ENCODE measurements at regions not wholly inside any gene's neighbourhood (a gene's known extent, or its start where the extent isn't known, plus 50 kb on each side); places are given as distances from the start of the nearest gene placed in this dataset.

DNA sequence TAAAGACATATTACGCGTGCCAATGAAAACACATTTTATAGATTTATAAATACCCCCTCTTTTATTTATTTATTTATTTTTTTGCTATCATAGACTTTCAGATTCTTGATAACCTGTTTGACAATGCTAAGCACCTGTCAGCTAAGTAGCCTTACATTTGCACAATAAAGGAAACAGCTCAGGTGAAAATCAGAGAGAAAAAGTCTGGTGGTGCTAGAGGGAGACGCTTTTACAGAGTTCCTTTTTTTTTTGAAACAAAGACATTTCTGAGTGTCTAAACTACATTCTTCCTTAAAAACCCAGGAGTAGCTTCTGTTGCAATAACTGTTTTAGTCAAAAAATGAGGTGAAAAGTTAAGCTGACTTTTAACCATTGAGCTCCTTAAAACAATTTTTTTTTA, 1611.6 kb downstream of the NCAM2 start:
- no peak overlapping the region for H3K4me2 ChIP-seq
- H3F3A ChIP-seq (ENCODE audit: insufficient read depth, low read depth), result no peaks in the 10 kb centered on the region
- H3K36me3 ChIP-seq (ENCODE audit: low read depth), result no peaks in the 10 kb centered on the region
- H3K4me1 ChIP-seq (replicated peaks; ENCODE audit: insufficient read depth), result no peaks in the 10 kb centered on the region
- no peak overlapping the region for H3K4me3 ChIP-seq
- no peaks in the 10 kb centered on the region for H4K20me1 ChIP-seq (ENCODE audit: insufficient read depth)
- no peaks in the 10 kb centered on the region for H3K9me2 ChIP-seq (ENCODE audit: insufficient read depth)
- ChIA-PET POLR2A (ENCODE audit: unreplicated experiment) (no interaction called here), CTCF (no interaction called here)
- no peak overlapping the region for H3K27ac ChIP-seq
- intact Hi-C loops (cut with micrococcal nuclease; ENCODE audit: unreplicated experiment), result no loop called here
- no peak overlapping the region for H2AFZ ChIP-seq
- no peaks in the 10 kb centered on the region for H3K79me2 ChIP-seq (ENCODE audit: low read depth)
- BruUV-seq (replicated peaks), result no TSS peak
- H3K27me3 ChIP-seq (ENCODE audit: insufficient read depth, low read depth), result no peaks in the 10 kb centered on the region
- TF ChIP-seq EZH2 (IDR thresholded peaks at IDR 0.05; ENCODE audit: low read depth), result no peak
- TF ChIP-seq, protein P1, sequence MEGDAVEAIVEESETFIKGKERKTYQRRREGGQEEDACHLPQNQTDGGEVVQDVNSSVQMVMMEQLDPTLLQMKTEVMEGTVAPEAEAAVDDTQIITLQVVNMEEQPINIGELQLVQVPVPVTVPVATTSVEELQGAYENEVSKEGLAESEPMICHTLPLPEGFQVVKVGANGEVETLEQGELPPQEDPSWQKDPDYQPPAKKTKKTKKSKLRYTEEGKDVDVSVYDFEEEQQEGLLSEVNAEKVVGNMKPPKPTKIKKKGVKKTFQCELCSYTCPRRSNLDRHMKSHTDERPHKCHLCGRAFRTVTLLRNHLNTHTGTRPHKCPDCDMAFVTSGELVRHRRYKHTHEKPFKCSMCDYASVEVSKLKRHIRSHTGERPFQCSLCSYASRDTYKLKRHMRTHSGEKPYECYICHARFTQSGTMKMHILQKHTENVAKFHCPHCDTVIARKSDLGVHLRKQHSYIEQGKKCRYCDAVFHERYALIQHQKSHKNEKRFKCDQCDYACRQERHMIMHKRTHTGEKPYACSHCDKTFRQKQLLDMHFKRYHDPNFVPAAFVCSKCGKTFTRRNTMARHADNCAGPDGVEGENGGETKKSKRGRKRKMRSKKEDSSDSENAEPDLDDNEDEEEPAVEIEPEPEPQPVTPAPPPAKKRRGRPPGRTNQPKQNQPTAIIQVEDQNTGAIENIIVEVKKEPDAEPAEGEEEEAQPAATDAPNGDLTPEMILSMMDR (conservative IDR thresholded peaks at IDR 0.05), result no peak
- no peak for DNase-seq
- H3K9me3 ChIP-seq (ENCODE audit: insufficient read depth, low read depth), result no peaks in the 10 kb centered on the region

DNA sequence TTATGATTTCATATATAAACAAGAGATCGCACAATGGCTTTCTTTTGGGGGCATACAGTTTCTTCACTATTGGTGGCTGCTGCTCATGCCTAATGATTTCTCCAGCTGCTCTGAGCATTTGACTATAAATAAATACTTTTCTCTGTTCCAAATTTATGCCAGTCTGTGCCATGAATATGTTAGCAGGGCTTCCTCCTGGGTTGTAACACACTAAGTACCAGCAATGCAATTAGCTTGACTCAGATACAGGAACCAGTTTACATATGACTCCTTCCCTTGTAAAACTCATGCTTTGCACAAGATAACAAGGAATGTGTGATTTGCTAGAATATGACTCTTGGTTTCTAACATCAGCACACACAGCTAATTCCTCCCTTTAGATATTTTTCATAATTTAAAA, 1629.7 kb downstream of the NCAM2 start:
- intact Hi-C loops (cut with micrococcal nuclease; ENCODE audit: unreplicated experiment), result no loop called here
- Histone ChIP-seq H3F3A (ENCODE audit: insufficient read depth, low read depth) (no peaks in the 10 kb centered on the region), H4K20me1 (ENCODE audit: insufficient read depth) (no peaks in the 10 kb centered on the region), H3K9me3 (ENCODE audit: insufficient read depth, low read depth) (no peaks in the 10 kb centered on the region), H3K4me2 (no peak overlapping the region), H3K4me3 (no peak overlapping the region), H2AFZ (no peak overlapping the region), H3K36me3 (ENCODE audit: low read depth) (no peaks in the 10 kb centered on the region), H3K27me3 (ENCODE audit: insufficient read depth, low read depth) (no peaks in the 10 kb centered on the region), H3K79me2 (ENCODE audit: low read depth) (no peaks in the 10 kb centered on the region), H3K27ac (no peak overlapping the region), H3K4me1 (replicated peaks; ENCODE audit: insufficient read depth) (no peaks in the 10 kb centered on the region), H3K9me2 (ENCODE audit: insufficient read depth) (no peaks in the 10 kb centered on the region)
- BruUV-seq (replicated peaks), result no TSS peak
- TF ChIP-seq, protein P1 (conservative IDR thresholded peaks at IDR 0.05), result no peak
- TF ChIP-seq EZH2 (IDR thresholded peaks at IDR 0.05; ENCODE audit: low read depth), result no peak
- ChIA-PET CTCF (no interaction called here), POLR2A (ENCODE audit: unreplicated experiment) (no interaction called here)
- DNase-seq, result no peak

DNA sequence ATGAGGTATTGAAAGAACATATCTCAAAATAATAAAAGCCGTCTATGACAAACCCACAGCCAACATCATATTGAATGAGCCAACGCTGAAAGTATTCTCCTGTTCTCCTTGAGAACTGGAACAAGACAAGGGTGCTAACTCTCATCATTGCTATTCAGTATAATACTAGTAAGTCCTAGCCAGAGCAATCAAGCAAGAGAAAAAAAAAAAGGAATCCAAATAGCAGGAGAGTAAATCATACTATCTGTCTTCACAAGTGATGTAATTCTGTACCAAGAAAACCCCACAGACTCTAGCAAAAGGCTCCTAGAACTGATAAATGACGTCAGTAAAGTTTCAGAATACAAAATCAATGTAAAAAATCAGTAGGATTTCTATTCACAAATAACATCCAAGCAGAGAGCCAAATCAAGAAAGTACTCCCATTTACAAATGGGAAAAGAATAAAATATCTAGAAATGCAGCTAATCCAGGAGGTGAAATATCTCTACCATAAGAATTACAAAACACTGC, 1632.8 kb downstream of the NCAM2 start:
- Histone ChIP-seq H3K9me2 (ENCODE audit: insufficient read depth) (no peaks in the 10 kb centered on the region), H3K4me3 (no peak overlapping the region), H2AFZ (no peak overlapping the region), H3K27ac (no peak overlapping the region), H3K79me2 (ENCODE audit: low read depth) (no peaks in the 10 kb centered on the region), H3K36me3 (ENCODE audit: low read depth) (no peaks in the 10 kb centered on the region), H3K4me2 (no peak overlapping the region), H3K27me3 (ENCODE audit: insufficient read depth, low read depth) (no peaks in the 10 kb centered on the region), H3F3A (ENCODE audit: insufficient read depth, low read depth) (no peaks in the 10 kb centered on the region), H3K4me1 (replicated peaks; ENCODE audit: insufficient read depth) (no peaks in the 10 kb centered on the region), H4K20me1 (ENCODE audit: insufficient read depth) (no peaks in the 10 kb centered on the region), H3K9me3 (ENCODE audit: insufficient read depth, low read depth) (no peaks in the 10 kb centered on the region)
- CTCF ChIA-PET, result no interaction called here
- no peak for DNase-seq
- no TSS peak for BruUV-seq (replicated peaks)
- intact Hi-C loops (cut with micrococcal nuclease; ENCODE audit: unreplicated experiment), result no loop called here
- no peak for TF ChIP-seq EZH2 (IDR thresholded peaks at IDR 0.05; ENCODE audit: low read depth)
- TF ChIP-seq, protein P1 (conservative IDR thresholded peaks at IDR 0.05), result no peak
- POLR2A ChIA-PET (ENCODE audit: unreplicated experiment), result no interaction called here
